Mesendoderm (in vitro differentiated cells): ENCODE measurements at regions not wholly inside any gene's neighbourhood (a gene's known extent, or its start where the extent isn't known, plus 50 kb on each side); places are given as distances from the start of the nearest gene placed in this dataset.

Experiments used
- DNase-seq: peaks from one replicate; pipeline ENCODE4 v3.0.0; 2013
- H2AK5ac ChIP-seq: 2 replicates; pipeline ENCODE4 v1.6.1; 2013; ENCODE audit warnings: low read length, inconsistent platforms
- H2BK120ac ChIP-seq: 2 replicates; pipeline ENCODE4 v1.6.1; 2013; ENCODE audit warnings: low read depth, mild to moderate bottlenecking, low read length, moderate library complexity, mixed read lengths
- H2BK15ac ChIP-seq: replicated peaks from 2 replicates; pipeline ENCODE4 v1.6.1; 2013; ENCODE audit warnings: low read depth, mild to moderate bottlenecking, moderate library complexity
- H2BK5ac ChIP-seq: 2 replicates; pipeline ENCODE4 v1.6.1; 2013; ENCODE audit warnings: low read length, inconsistent platforms
- H3K18ac ChIP-seq: 2 replicates; pipeline ENCODE4 v1.6.1; 2013; ENCODE audit warnings: mild to moderate bottlenecking, low read length, mixed read lengths
- H3K23ac ChIP-seq: one replicate; pipeline ENCODE4 v1.6.1; 2013; ENCODE audit warnings: low read length
- H3K27ac ChIP-seq: 2 replicates; pipeline ENCODE4 v1.5.1; 2013; ENCODE audit warnings: low read depth, mild to moderate bottlenecking, inconsistent platforms, low read length, moderate library complexity
- H3K27me3 ChIP-seq: 2 replicates; pipeline ENCODE4 v1.6.1; 2013; ENCODE audit warnings: low read length, control low read depth, mild to moderate bottlenecking, inconsistent platforms; ENCODE audit not compliant: insufficient read depth, poor library complexity
- H3K36me3 ChIP-seq: 2 replicates; pipeline ENCODE4 v1.6.1; 2013; ENCODE audit warnings: low read length, inconsistent platforms; ENCODE audit not compliant: control insufficient read depth, insufficient read depth
- H3K4ac ChIP-seq: one replicate; pipeline ENCODE4 v1.6.1; 2013; ENCODE audit warnings: low read depth, mild to moderate bottlenecking, low read length, moderate library complexity
- H3K4me1 ChIP-seq: 2 replicates; pipeline ENCODE4 v1.6.1; 2013; ENCODE audit warnings: low read depth, low read length, inconsistent platforms; ENCODE audit not compliant: control insufficient read depth
- H3K4me2 ChIP-seq: 2 replicates; pipeline ENCODE4 v1.6.1; 2013; ENCODE audit warnings: low read length
- H3K4me3 ChIP-seq: 2 replicates; pipeline ENCODE4 v1.5.1; 2013; ENCODE audit warnings: mild to moderate bottlenecking, low read length
- H3K56ac ChIP-seq: one replicate; pipeline ENCODE4 v1.6.1; 2013; ENCODE audit warnings: low read length
- H3K79me1 ChIP-seq: 2 replicates; pipeline ENCODE4 v1.6.1; 2013; ENCODE audit warnings: low read length, inconsistent platforms
- H3K79me2 ChIP-seq: 2 replicates; pipeline ENCODE4 v1.6.1; 2013; ENCODE audit warnings: mild to moderate bottlenecking, low read length; ENCODE audit not compliant: control insufficient read depth, insufficient read depth
- H3K9ac ChIP-seq: 2 replicates; pipeline ENCODE4 v1.6.1; 2013; ENCODE audit warnings: low read length, inconsistent platforms
- H4K5ac ChIP-seq: one replicate; pipeline ENCODE4 v1.6.1; 2013; ENCODE audit warnings: low read length
- H4K8ac ChIP-seq: one replicate; pipeline ENCODE4 v1.6.1; 2013; ENCODE audit warnings: low read depth, mild to moderate bottlenecking, control low read depth, low read length, moderate library complexity
- WGBS: extraction: QIAGEN DNeasy Blood & Tissue Kit; methylation state at CpG from one replicate; pipeline ENCODE4 v1.1.7; 2013; ENCODE audit warnings: low lambda C conversion rate, missing lambda C conversion rate; ENCODE audit not compliant: insufficient coverage; ENCODE audit errors: extremely low coverage; 5-methylcytosine and 5-hydroxymethylcytosine counted together

- Histone ChIP-seq H2BK15ac (no peak overlapping the region), H2BK5ac (no peak overlapping the region), H3K9ac (no peak overlapping the region), H3K4ac (no peak overlapping the region), H3K27ac (no peak overlapping the region), H3K4me1 (no peaks in the 10 kb centered on the region), H4K8ac (no peak overlapping the region), H3K36me3 (no peaks in the 10 kb centered on the region), H2AK5ac (no peak overlapping the region), H3K27me3 (no peaks in the 10 kb centered on the region), H3K4me3 (no peak overlapping the region), H2BK120ac (no peak overlapping the region), H3K18ac (no peak overlapping the region), H3K4me2 (no peak overlapping the region), H4K5ac (no peak overlapping the region), H3K79me1 (no peaks in the 10 kb centered on the region), H3K79me2 (no peaks in the 10 kb centered on the region), H3K56ac (no peak overlapping the region), H3K23ac (no peak overlapping the region)
- no peak for DNase-seq
- WGBS: no CpG with 5 or more reads among the region's 27 CpGs
These were observed 146.8 kb upstream of the C14orf180 start for GRCh38 chr14:104432611-104433231.

GRCh38 chr14:104433401-104434213, 146.0 kb upstream of the C14orf180 start:
- no peak overlapping the region for H3K9ac ChIP-seq
- no peak overlapping the region for H3K56ac ChIP-seq
- H3K4me1 ChIP-seq: no peaks in the 10 kb centered on the region
- H4K5ac ChIP-seq: no peak overlapping the region
- no peak overlapping the region for H3K18ac ChIP-seq
- H3K23ac ChIP-seq: no peak overlapping the region
- no peak overlapping the region for H3K4me2 ChIP-seq
- WGBS: no CpG with 5 or more reads among the region's 29 CpGs
- H3K27ac ChIP-seq: no peak overlapping the region
- H2BK120ac ChIP-seq: no peak overlapping the region
- no peak overlapping the region for H2BK15ac ChIP-seq
- no peaks in the 10 kb centered on the region for H3K36me3 ChIP-seq
- H3K4me3 ChIP-seq: no peak overlapping the region
- H3K79me1 ChIP-seq: no peaks in the 10 kb centered on the region
- no peaks in the 10 kb centered on the region for H3K27me3 ChIP-seq
- H3K79me2 ChIP-seq: no peaks in the 10 kb centered on the region
- no peak for DNase-seq
- H2AK5ac ChIP-seq: no peak overlapping the region
- no peak overlapping the region for H2BK5ac ChIP-seq
- no peak overlapping the region for H3K4ac ChIP-seq
- H4K8ac ChIP-seq: no peak overlapping the region

GRCh38 chr14:104434214-104435076, 145.1 kb upstream of the C14orf180 start:
- Histone ChIP-seq H3K9ac (no peak overlapping the region), H3K18ac (no peak overlapping the region), H2BK120ac (no peak overlapping the region), H3K79me1 (no peaks in the 10 kb centered on the region), H3K4ac (no peak overlapping the region), H3K79me2 (no peaks in the 10 kb centered on the region), H4K8ac (no peak overlapping the region), H2BK15ac (no peak overlapping the region), H3K27ac (no peak overlapping the region), H3K27me3 (no peaks in the 10 kb centered on the region), H2AK5ac (no peak overlapping the region), H3K4me3 (no peak overlapping the region), H3K4me2 (no peak overlapping the region), H2BK5ac (no peak overlapping the region), H3K4me1 (no peaks in the 10 kb centered on the region), H3K56ac (no peak overlapping the region), H3K36me3 (no peaks in the 10 kb centered on the region), H3K23ac (no peak overlapping the region), H4K5ac (no peak overlapping the region)
- no CpG with 5 or more reads among the region's 13 CpGs for WGBS
- no peak for DNase-seq

GRCh38 chr14:104435147-104436046, 144.2 kb upstream of the C14orf180 start:
- H4K8ac ChIP-seq: no peak overlapping the region
- H3K36me3 ChIP-seq: no peaks in the 10 kb centered on the region
- H2BK120ac ChIP-seq: no peak overlapping the region
- H2AK5ac ChIP-seq: no peak overlapping the region
- peak overlapping the region; percentile 15 for H3K56ac ChIP-seq
- H2BK5ac ChIP-seq: no peak overlapping the region
- no peak overlapping the region for H3K27ac ChIP-seq
- no peaks in the 10 kb centered on the region for H3K4me1 ChIP-seq
- no peak overlapping the region for H3K23ac ChIP-seq
- WGBS: no CpG with 5 or more reads among the region's 20 CpGs
- H3K79me2 ChIP-seq: no peaks in the 10 kb centered on the region
- H3K27me3 ChIP-seq: no peaks in the 10 kb centered on the region
- no peak overlapping the region for H3K4me2 ChIP-seq
- H3K18ac ChIP-seq: no peak overlapping the region
- no peak overlapping the region for H2BK15ac ChIP-seq
- no peaks in the 10 kb centered on the region for H3K79me1 ChIP-seq
- no peak overlapping the region for H3K9ac ChIP-seq
- H3K4ac ChIP-seq: no peak overlapping the region
- no peak overlapping the region for H4K5ac ChIP-seq
- no peak overlapping the region for H3K4me3 ChIP-seq
- no peak for DNase-seq

GRCh38 chr14:104436047-104436591, 143.4 kb upstream of the C14orf180 start:
- Histone ChIP-seq H3K36me3 (no peaks in the 10 kb centered on the region), H3K23ac (no peak overlapping the region), H3K79me2 (no peaks in the 10 kb centered on the region), H3K18ac (no peak overlapping the region), H2BK120ac (no peak overlapping the region), H3K4me2 (no peak overlapping the region), H3K27me3 (no peaks in the 10 kb centered on the region), H2AK5ac (no peak overlapping the region), H4K8ac (no peak overlapping the region), H3K4ac (no peak overlapping the region), H3K56ac (peak overlapping the region; percentile 15), H2BK5ac (no peak overlapping the region), H3K27ac (no peak overlapping the region), H2BK15ac (no peak overlapping the region), H3K4me3 (no peak overlapping the region), H3K9ac (no peak overlapping the region), H3K79me1 (no peaks in the 10 kb centered on the region), H4K5ac (no peak overlapping the region), H3K4me1 (no peaks in the 10 kb centered on the region)
- DNase-seq: peak; percentile 41
- no CpG with 5 or more reads among the region's 20 CpGs for WGBS
